Activated naive CD8-positive, alpha-beta T cell treated with anti-CD3 and anti-CD28 coated beads, Interleukin-2, amount 50 U/mL, for 24 hours (primary cell): ENCODE measurements at regions not wholly inside any gene's neighbourhood (a gene's known extent, or its start where the extent isn't known, plus 50 kb on each side); places are given as distances from the start of the nearest gene placed in this dataset.

ENCODE experiments used
- ATAC-seq: fragments of 150-1000 bp; cut with Tn5 transposase; one replicate; pipeline ENCODE4 v1.10.0; 2021
- DNase-seq: peaks from one replicate; pipeline ENCODE4 v3.0.0; 2021
- H3K27ac Mint-ChIP-seq: one replicate; pipeline ENCODE4 v1.8.0; 2021; ENCODE audit warnings: mild to moderate bottlenecking, mixed read lengths
- H3K27me3 Mint-ChIP-seq: one replicate; pipeline ENCODE4 v1.8.0; 2021; ENCODE audit warnings: mixed read lengths
- H3K36me3 Mint-ChIP-seq: one replicate; pipeline ENCODE4 v1.8.0; 2021; ENCODE audit warnings: low read depth, mixed read lengths
- H3K4me1 Mint-ChIP-seq: one replicate; pipeline ENCODE4 v1.8.0; 2021; ENCODE audit warnings: mixed read lengths
- H3K4me3 Mint-ChIP-seq: one replicate; pipeline ENCODE4 v1.8.0; 2021; ENCODE audit warnings: mild to moderate bottlenecking, moderate library complexity, mixed read lengths
- H3K9me3 Mint-ChIP-seq: one replicate; pipeline ENCODE4 v1.8.0; 2021; ENCODE audit warnings: mixed read lengths

DNA sequence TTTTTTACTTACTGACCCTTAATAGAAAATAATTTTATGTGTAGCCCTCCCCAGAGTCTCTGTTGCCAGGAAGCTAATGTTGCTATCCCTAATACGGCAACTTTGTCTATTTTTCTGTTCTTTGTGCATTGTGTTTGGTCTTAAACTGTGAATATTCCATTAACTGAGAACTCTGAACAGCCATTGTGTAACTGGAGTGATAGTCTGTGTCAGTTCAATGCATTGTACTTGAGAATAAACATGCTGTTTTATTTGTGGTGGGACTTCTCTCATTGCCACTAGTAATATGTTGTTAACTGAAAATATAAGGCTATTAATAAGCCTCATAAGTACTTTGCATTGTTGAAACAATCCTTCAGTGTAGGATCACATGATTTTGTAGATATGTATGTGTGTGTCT is 278.3 kb upstream of the DMRT1 start:
- Mint-ChIP-seq H3K27me3 (peaks cover 2% of the 10 kb centered on the region), H3K27ac (no peak overlapping the region), H3K4me3 (no peak overlapping the region), H3K9me3 (peaks cover 6% of the 10 kb centered on the region), H3K4me1 (peaks cover 8% of the 10 kb centered on the region), H3K36me3 (no peaks in the 10 kb centered on the region)
- DNase-seq: no peak
- ATAC-seq: no peak

DNA sequence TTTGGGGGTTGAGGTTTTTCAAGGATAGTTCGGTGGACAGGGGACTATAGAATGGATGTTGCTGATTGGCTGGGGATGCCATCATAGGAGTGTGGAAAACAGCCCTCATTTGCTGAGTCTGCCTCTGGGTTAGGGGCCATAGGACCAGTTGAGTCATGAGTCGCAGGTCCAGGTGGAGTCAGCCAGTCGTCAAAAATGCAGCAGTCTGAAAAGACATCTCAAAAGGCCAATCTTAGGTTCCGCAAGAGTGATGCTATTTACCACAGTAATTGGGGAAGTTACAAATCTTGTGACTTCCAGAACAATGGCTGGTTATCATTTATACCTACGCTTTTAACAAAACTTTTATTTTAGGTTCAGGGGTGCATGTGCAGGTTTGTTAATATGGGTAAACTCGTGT is 276.0 kb upstream of the DMRT1 start:
- Mint-ChIP-seq H3K36me3 (no peaks in the 10 kb centered on the region), H3K27ac (no peak overlapping the region), H3K27me3 (peaks cover 2% of the 10 kb centered on the region), H3K9me3 (peaks cover 6% of the 10 kb centered on the region), H3K4me1 (peaks cover 2% of the 10 kb centered on the region), H3K4me3 (no peak overlapping the region)
- DNase-seq (no peak), ATAC-seq (no peak)

GRCh38 chr9:567128-567746 is 274.3 kb upstream of the DMRT1 start:
- H3K4me3 Mint-ChIP-seq: no peak overlapping the region
- H3K4me1 Mint-ChIP-seq: peaks cover 2% of the 10 kb centered on the region
- peaks cover 2% of the 10 kb centered on the region for H3K27me3 Mint-ChIP-seq
- H3K36me3 Mint-ChIP-seq: no peaks in the 10 kb centered on the region
- ATAC-seq (no peak), DNase-seq (no peak)
- peaks cover 6% of the 10 kb centered on the region for H3K9me3 Mint-ChIP-seq
- H3K27ac Mint-ChIP-seq: no peak overlapping the region

DNA sequence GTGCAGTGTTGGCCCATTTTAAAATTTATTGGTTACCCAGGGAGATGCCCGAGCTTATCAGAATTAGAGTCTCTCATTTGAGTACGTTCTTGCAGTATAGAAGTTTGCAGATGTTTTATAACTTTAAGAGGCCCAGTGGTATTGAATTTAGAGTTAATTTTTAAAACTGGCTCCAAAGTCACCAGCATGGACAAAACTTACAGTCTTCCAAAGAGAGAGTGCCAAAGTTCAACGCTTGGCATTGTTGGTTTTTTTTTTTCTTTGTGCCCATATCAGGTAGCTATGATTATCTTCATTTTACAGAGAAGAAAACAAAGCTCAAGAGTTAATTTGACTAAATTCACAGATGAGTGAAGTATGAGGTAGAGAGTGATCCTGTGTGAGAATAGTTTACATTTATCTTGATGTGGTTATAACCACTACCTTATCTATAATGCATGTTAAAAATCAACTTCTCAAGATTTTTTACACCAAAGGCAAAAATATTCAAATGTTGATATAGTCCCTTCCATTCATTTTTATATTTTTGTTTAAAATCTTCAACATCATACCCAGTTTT is 273.7 kb upstream of the DMRT1 start:
- Mint-ChIP-seq H3K27ac (no peak overlapping the region), H3K9me3 (peaks cover 6% of the 10 kb centered on the region), H3K27me3 (peaks cover 2% of the 10 kb centered on the region), H3K4me3 (no peak overlapping the region), H3K36me3 (no peaks in the 10 kb centered on the region), H3K4me1 (peaks cover 2% of the 10 kb centered on the region)
- no peak for ATAC-seq
- no peak for DNase-seq

GRCh38 chr9:569296-569695 is 272.2 kb upstream of the DMRT1 start:
- DNase-seq (no peak), ATAC-seq (no peak)
- H3K9me3 Mint-ChIP-seq: peaks cover 6% of the 10 kb centered on the region
- peaks cover 3% of the 10 kb centered on the region for H3K27me3 Mint-ChIP-seq
- no peak overlapping the region for H3K4me3 Mint-ChIP-seq
- no peaks in the 10 kb centered on the region for H3K36me3 Mint-ChIP-seq
- no peak overlapping the region for H3K27ac Mint-ChIP-seq
- H3K4me1 Mint-ChIP-seq: peaks cover 2% of the 10 kb centered on the region

GRCh38 chr9:570187-570586 is 271.3 kb upstream of the DMRT1 start:
- ATAC-seq (no peak), DNase-seq (no peak)
- H3K9me3 Mint-ChIP-seq: peaks cover 6% of the 10 kb centered on the region
- H3K27ac Mint-ChIP-seq: no peak overlapping the region
- no peaks in the 10 kb centered on the region for H3K36me3 Mint-ChIP-seq
- H3K4me3 Mint-ChIP-seq: no peak overlapping the region
- H3K27me3 Mint-ChIP-seq: peaks cover 3% of the 10 kb centered on the region
- H3K4me1 Mint-ChIP-seq: peaks cover 2% of the 10 kb centered on the region

GRCh38 chr9:571066-571465 is 270.4 kb upstream of the DMRT1 start:
- DNase-seq (no peak), ATAC-seq (no peak)
- peaks cover 1% of the 10 kb centered on the region for H3K27me3 Mint-ChIP-seq
- peaks cover 2% of the 10 kb centered on the region for H3K4me1 Mint-ChIP-seq
- H3K9me3 Mint-ChIP-seq: peaks cover 3% of the 10 kb centered on the region
- H3K27ac Mint-ChIP-seq: no peak overlapping the region
- no peak overlapping the region for H3K4me3 Mint-ChIP-seq
- no peaks in the 10 kb centered on the region for H3K36me3 Mint-ChIP-seq

DNA sequence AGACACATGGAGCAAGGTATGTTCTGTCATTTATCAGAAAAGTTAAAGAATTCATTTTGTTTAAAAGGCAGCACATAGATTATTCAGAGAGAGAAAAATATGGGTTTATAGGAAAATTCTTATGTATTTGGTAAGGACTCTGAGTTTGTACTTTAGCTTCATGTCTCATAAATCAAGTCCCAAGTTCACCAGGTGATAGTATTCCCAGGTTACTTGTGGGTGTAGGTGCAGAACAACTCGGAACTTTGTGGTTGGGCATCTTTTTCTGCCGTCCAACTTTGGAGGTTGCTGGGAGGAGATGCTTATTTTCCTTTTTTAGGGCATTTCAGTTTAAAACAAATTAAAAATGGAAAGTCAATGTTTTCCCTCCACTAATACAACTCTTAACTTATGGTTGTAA is 269.8 kb upstream of the DMRT1 start:
- ATAC-seq (no peak), DNase-seq (no peak)
- Mint-ChIP-seq H3K27ac (no peak overlapping the region), H3K36me3 (no peaks in the 10 kb centered on the region), H3K4me1 (peaks cover 2% of the 10 kb centered on the region), H3K9me3 (no peaks in the 10 kb centered on the region), H3K27me3 (peaks cover 1% of the 10 kb centered on the region), H3K4me3 (no peak overlapping the region)

DNA sequence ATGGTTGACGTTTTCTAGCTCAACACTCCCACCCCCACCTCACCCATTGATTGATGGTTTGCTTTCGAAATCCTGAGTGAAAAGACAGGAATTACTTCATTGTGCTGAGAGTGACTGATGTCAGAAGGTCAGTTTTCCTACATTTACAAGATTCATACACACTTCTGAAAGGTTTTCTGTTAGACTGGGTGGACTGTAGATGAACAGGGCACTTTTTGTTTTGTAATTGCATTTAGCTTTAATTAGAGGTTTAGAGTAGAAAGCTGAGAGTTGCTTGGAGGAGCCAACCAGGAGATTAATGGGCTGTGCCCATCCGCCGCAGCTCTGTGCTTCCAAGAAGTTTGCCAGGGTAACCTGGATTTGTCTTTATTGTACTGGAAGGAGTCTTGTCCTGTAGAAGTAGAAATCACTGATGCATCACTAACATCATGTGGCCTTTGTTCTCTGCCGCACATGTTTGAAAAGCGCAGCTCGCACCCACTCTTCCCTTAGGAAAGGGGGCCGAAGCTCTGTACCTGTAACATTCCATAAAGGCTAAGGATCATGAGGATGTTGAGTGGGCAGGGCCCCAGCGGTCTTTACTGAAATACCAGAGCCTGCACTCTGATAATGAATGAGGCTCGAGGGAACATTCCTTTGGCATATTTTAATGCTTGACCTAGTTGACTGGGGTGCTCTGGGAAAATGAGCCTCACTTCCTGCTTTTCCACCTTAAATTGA is 267.6 kb upstream of the DMRT1 start:
- no peak for DNase-seq
- H3K4me3 Mint-ChIP-seq: no peak overlapping the region
- H3K4me1 Mint-ChIP-seq: peaks cover 2% of the 10 kb centered on the region
- ATAC-seq: no peak
- H3K27ac Mint-ChIP-seq: no peak overlapping the region
- no peaks in the 10 kb centered on the region for H3K36me3 Mint-ChIP-seq
- no peaks in the 10 kb centered on the region for H3K9me3 Mint-ChIP-seq
- peaks cover 1% of the 10 kb centered on the region for H3K27me3 Mint-ChIP-seq

- peaks cover 1% of the 10 kb centered on the region for H3K27me3 Mint-ChIP-seq
- H3K4me1 Mint-ChIP-seq: no peaks in the 10 kb centered on the region
- no peak for DNase-seq
- H3K9me3 Mint-ChIP-seq: no peaks in the 10 kb centered on the region
- no peak for ATAC-seq
- H3K27ac Mint-ChIP-seq: no peak overlapping the region
- H3K4me3 Mint-ChIP-seq: no peak overlapping the region
- H3K36me3 Mint-ChIP-seq: peaks cover 6% of the 10 kb centered on the region
Measured at GRCh38 chr9:575139-575538, 266.4 kb upstream of the DMRT1 start.

GRCh38 chr9:580652-581342 is 260.7 kb upstream of the DMRT1 start:
- H3K36me3 Mint-ChIP-seq: peaks cover 6% of the 10 kb centered on the region
- no peaks in the 10 kb centered on the region for H3K4me1 Mint-ChIP-seq
- H3K4me3 Mint-ChIP-seq: no peak overlapping the region
- no peak overlapping the region for H3K27ac Mint-ChIP-seq
- DNase-seq (no peak), ATAC-seq (no peak)
- H3K27me3 Mint-ChIP-seq: no peaks in the 10 kb centered on the region
- H3K9me3 Mint-ChIP-seq: no peaks in the 10 kb centered on the region

- DNase-seq (no peak), ATAC-seq (no peak)
- H3K4me1 Mint-ChIP-seq: no peaks in the 10 kb centered on the region
- no peaks in the 10 kb centered on the region for H3K27me3 Mint-ChIP-seq
- no peak overlapping the region for H3K27ac Mint-ChIP-seq
- no peaks in the 10 kb centered on the region for H3K9me3 Mint-ChIP-seq
- no peak overlapping the region for H3K4me3 Mint-ChIP-seq
- H3K36me3 Mint-ChIP-seq: peaks cover 6% of the 10 kb centered on the region
Measured at GRCh38 chr9:581673-582497, 259.6 kb upstream of the DMRT1 start.

GRCh38 chr9:582775-583174 is 258.7 kb upstream of the DMRT1 start:
- no peaks in the 10 kb centered on the region for H3K27me3 Mint-ChIP-seq
- no peak for DNase-seq
- peaks cover 6% of the 10 kb centered on the region for H3K36me3 Mint-ChIP-seq
- ATAC-seq: no peak
- H3K4me3 Mint-ChIP-seq: no peak overlapping the region
- no peaks in the 10 kb centered on the region for H3K9me3 Mint-ChIP-seq
- no peaks in the 10 kb centered on the region for H3K4me1 Mint-ChIP-seq
- H3K27ac Mint-ChIP-seq: no peak overlapping the region

DNA sequence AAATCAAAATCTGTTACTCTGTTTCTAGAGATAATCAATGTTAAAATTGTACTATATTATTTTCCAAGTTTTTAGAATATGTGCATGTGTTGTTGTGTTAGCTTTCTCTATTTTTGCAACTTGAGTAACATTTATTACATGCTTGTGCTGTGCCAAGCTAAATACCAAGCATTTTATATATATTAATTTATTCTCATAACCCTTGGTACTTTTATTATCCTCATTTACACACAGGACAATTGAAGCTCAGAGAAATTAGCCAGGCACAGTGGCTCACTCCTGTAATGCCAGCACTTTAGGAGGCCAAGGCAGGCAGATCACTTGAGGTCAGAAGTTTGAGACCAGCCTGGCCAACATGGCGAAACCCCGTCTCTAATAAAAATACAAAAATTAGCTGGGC is 254.0 kb upstream of the DMRT1 start:
- peaks cover 5% of the 10 kb centered on the region for H3K4me1 Mint-ChIP-seq
- H3K9me3 Mint-ChIP-seq: no peaks in the 10 kb centered on the region
- H3K27ac Mint-ChIP-seq: no peak overlapping the region
- H3K4me3 Mint-ChIP-seq: no peak overlapping the region
- ATAC-seq (no peak), DNase-seq (no peak)
- H3K36me3 Mint-ChIP-seq: no peaks in the 10 kb centered on the region
- no peaks in the 10 kb centered on the region for H3K27me3 Mint-ChIP-seq
